ENCODE measurements at regions not wholly inside any gene's neighbourhood (a gene's known extent, or its start where the extent isn't known, plus 50 kb on each side); places are given as distances from the start of the nearest gene placed in this dataset.

DNA sequence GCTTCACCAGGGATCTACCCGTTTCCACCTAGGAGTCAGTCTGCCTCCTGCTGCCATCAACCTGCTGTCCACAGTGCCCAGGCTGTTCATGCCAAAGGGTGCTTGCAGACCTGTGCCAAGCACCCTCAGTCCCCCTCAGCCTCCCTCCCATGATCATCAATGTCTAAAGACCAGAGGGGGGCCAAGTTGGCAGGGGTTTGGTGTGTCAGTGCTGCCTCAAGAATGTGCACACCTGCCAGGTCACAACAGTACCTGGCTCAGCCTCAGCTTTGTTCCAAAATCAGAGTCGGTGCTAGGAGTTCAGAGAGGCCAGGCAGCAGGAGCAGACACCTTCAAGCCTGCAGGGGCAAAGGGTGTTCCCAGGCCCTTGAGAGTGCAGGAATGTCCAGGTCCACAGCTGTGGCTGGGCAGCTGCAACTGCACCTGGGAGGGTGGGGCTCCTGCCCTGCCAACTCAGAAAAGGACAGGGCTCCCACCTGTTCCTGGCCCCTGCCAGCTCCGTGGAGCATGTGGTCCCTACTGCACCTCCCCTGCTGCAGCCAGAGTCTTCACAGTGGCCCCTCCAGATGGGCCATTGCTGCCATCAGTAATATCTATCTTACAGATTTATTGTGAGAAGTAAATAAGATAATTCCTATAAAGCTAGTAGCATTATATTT is 219.5 kb downstream of the POLR1F start:
- TF ChIP-seq, protein P1, sequence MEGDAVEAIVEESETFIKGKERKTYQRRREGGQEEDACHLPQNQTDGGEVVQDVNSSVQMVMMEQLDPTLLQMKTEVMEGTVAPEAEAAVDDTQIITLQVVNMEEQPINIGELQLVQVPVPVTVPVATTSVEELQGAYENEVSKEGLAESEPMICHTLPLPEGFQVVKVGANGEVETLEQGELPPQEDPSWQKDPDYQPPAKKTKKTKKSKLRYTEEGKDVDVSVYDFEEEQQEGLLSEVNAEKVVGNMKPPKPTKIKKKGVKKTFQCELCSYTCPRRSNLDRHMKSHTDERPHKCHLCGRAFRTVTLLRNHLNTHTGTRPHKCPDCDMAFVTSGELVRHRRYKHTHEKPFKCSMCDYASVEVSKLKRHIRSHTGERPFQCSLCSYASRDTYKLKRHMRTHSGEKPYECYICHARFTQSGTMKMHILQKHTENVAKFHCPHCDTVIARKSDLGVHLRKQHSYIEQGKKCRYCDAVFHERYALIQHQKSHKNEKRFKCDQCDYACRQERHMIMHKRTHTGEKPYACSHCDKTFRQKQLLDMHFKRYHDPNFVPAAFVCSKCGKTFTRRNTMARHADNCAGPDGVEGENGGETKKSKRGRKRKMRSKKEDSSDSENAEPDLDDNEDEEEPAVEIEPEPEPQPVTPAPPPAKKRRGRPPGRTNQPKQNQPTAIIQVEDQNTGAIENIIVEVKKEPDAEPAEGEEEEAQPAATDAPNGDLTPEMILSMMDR (IDR thresholded peaks at IDR 0.05) = no peak
- TF ChIP-seq EZH2 (IDR thresholded peaks at IDR 0.05) = no peak
